HEK293 (cell line): ENCODE measurements at regions not wholly inside any gene's neighbourhood (a gene's known extent, or its start where the extent isn't known, plus 50 kb on each side); places are given as distances from the start of the nearest gene placed in this dataset.

Source experiments
- CTCF ChIP-seq: fragments of 450-650 bp; formaldehyde crosslinking; IDR thresholded peaks from 2 replicates; pipeline ENCODE4 v1.5.1; 2016; ENCODE audit warnings: missing biosample characterization, missing genetic modification characterization
- GLIS2 ChIP-seq: fragments of 450-650 bp; formaldehyde crosslinking; IDR thresholded peaks from 2 replicates; pipeline ENCODE4 v1.5.1; 2016; ENCODE audit warnings: missing biosample characterization, missing genetic modification characterization
- KLF9 ChIP-seq: fragments of 450-650 bp; formaldehyde crosslinking; IDR thresholded peaks from 2 replicates; pipeline ENCODE4 v1.5.1; 2016; ENCODE audit warnings: missing biosample characterization, missing genetic modification characterization, low read depth
- PBX3 ChIP-seq: sonication (generic); formaldehyde crosslinking; IDR thresholded peaks from 2 replicates; pipeline ENCODE4 v1.8.1; 2022; ENCODE audit warnings: mild to moderate bottlenecking, moderate library complexity, missing genetic modification reagents
- REST ChIP-seq: fragments of 450-650 bp; formaldehyde crosslinking; IDR thresholded peaks from 2 replicates; pipeline ENCODE4 v1.5.1; 2016; ENCODE audit warnings: missing biosample characterization, missing genetic modification characterization
- SETDB1 ChIP-seq: IDR thresholded peaks from one replicate; pipeline ENCODE4 v1.6.1; 2017; ENCODE audit warnings: mild to moderate bottlenecking, low read length, moderate library complexity, mixed read lengths; ENCODE audit not compliant: insufficient read length
- YY1 ChIP-seq: fragments of 450-650 bp; formaldehyde crosslinking; IDR thresholded peaks from 2 replicates; pipeline ENCODE4 v1.5.1; 2018; ENCODE audit warnings: missing biosample characterization, missing genetic modification characterization
- ZNF121 ChIP-seq: fragments of 450-650 bp; formaldehyde crosslinking; IDR thresholded peaks from 2 replicates; pipeline ENCODE4 v1.5.1; 2016; ENCODE audit warnings: missing biosample characterization, missing genetic modification characterization
- ZNF138 ChIP-seq: fragments of 450-650 bp; formaldehyde crosslinking; IDR thresholded peaks from 2 replicates; pipeline ENCODE4 v1.5.1; 2016; ENCODE audit warnings: missing biosample characterization, missing genetic modification characterization, borderline replicate concordance
- ZNF23 ChIP-seq: fragments of 450-650 bp; formaldehyde crosslinking; IDR thresholded peaks from 2 replicates; pipeline ENCODE4 v1.5.1; 2016; ENCODE audit warnings: missing biosample characterization, missing genetic modification characterization, borderline replicate concordance
- ZNF521 ChIP-seq: fragments of 450-650 bp; formaldehyde crosslinking; IDR thresholded peaks from 2 replicates; pipeline ENCODE4 v1.5.1; 2017; ENCODE audit warnings: missing biosample characterization, mild to moderate bottlenecking, missing genetic modification characterization
- ZNF600 ChIP-seq: fragments of 450-650 bp; formaldehyde crosslinking; IDR thresholded peaks from 2 replicates; pipeline ENCODE4 v1.5.1; 2016; ENCODE audit warnings: missing biosample characterization, missing genetic modification characterization

GRCh38 chr11:92302770-92303169 lies 78.2 kb downstream of the FAT3 start:
- TF ChIP-seq CTCF (tag by site-specific recombination) (no peak), ZNF23 (tag by site-specific recombination) (no peak), ZNF138 (tag by site-specific recombination) (no peak), ZNF600 (no peak), YY1 (tag by site-specific recombination) (no peak), KLF9 (tag by site-specific recombination) (no peak), ZNF121 (tag by site-specific recombination) (no peak), REST (tag by site-specific recombination) (no peak), ZNF521 (tag by site-specific recombination) (no peak), PBX3 (CRISPR knock-in tag) (no peak), GLIS2 (tag by site-specific recombination) (no peak), SETDB1 (no peak)
